ENCODE measurements at regions not wholly inside any gene's neighbourhood (a gene's known extent, or its start where the extent isn't known, plus 50 kb on each side); places are given as distances from the start of the nearest gene placed in this dataset.

GRCh38 chrX:116009346-116009745, 161.2 kb upstream of the AGTR2 start:
- no peak overlapping the region for H3K27ac ChIP-seq (ENCODE audit: low read depth)
- no peak for TF ChIP-seq CTCF (conservative IDR thresholded peaks at IDR 0.05; ENCODE audit: low read depth in 2 of 2)
- no peak for TF ChIP-seq ZNF114 (CRISPR knock-in tag; IDR thresholded peaks at IDR 0.05)
- no peak for TF ChIP-seq ETS1 (IDR thresholded peaks at IDR 0.05)
- TF ChIP-seq EZH2phosphoT487 (IDR thresholded peaks at IDR 0.05; ENCODE audit: unreplicated experiment) = no peak
- no peak for TF ChIP-seq CREB1 (CRISPR knock-in tag; IDR thresholded peaks at IDR 0.05; ENCODE audit: low read depth)
- no peak for TF ChIP-seq NANOG (IDR thresholded peaks at IDR 0.05; ENCODE audit: borderline replicate concordance)
- 0 out of 2 replicates have a peak overlapping the region, but pooled peaks have one; percentile 42 for H3K4me2 ChIP-seq
- H3K4me3 Mint-ChIP-seq = no peak overlapping the region
- H3K36me3 Mint-ChIP-seq (ENCODE audit: low read depth) = peaks cover 35% of the 10 kb centered on the region
- no peaks in the 10 kb centered on the region for H3K79me2 ChIP-seq (replicated peaks; ENCODE audit: insufficient read depth)
- no peaks in the 10 kb centered on the region for H3F3A ChIP-seq (replicated peaks; ENCODE audit: low read depth)
- no peaks in the 10 kb centered on the region for H4K20me1 ChIP-seq (replicated peaks; ENCODE audit: insufficient read depth)
- peaks cover 23% of the 10 kb centered on the region for H3K4me1 Mint-ChIP-seq
- H2AFZ ChIP-seq = no peak overlapping the region; the same call in 1 of the 2 replicates
- no peak for DNase-seq (ENCODE audit: low spot score)
- peaks cover 2% of the 10 kb centered on the region for H3K4me1 ChIP-seq (ENCODE audit: insufficient read depth)
- H3K36me3 ChIP-seq (ENCODE audit: insufficient read depth) = no peaks in the 10 kb centered on the region
- peaks cover 5% of the 10 kb centered on the region for H3K27me3 Mint-ChIP-seq (ENCODE audit: insufficient read depth, low read depth, poor library complexity)
- H3K27me3 ChIP-seq (ENCODE audit: insufficient read depth) = no peaks in the 10 kb centered on the region
- H3K4me3 ChIP-seq = no peak overlapping the region
- ATAC-seq = no peak; the same call in 2 of the 3 replicates
- H3K9me2 ChIP-seq (ENCODE audit: insufficient read depth) = no peaks in the 10 kb centered on the region
- H3K27ac Mint-ChIP-seq = no peak overlapping the region
- peaks cover 32% of the 10 kb centered on the region for H3K9me3 Mint-ChIP-seq

GRCh38 chrX:116009861-116010710, 160.5 kb upstream of the AGTR2 start:
- H3K4me1 Mint-ChIP-seq = peaks cover 23% of the 10 kb centered on the region
- no peak overlapping the region for H3K4me3 ChIP-seq
- H2AFZ ChIP-seq = peak overlapping the region; percentile 74
- no peaks in the 10 kb centered on the region for H3F3A ChIP-seq (replicated peaks; ENCODE audit: low read depth)
- H3K27ac ChIP-seq (ENCODE audit: low read depth) = no peak overlapping the region
- H3K79me2 ChIP-seq (replicated peaks; ENCODE audit: insufficient read depth) = no peaks in the 10 kb centered on the region
- peak overlapping the region; percentile 42; the same call in 1 of the 2 replicates for H3K4me2 ChIP-seq
- H3K9me3 Mint-ChIP-seq = peaks cover 32% of the 10 kb centered on the region
- H3K36me3 Mint-ChIP-seq (ENCODE audit: low read depth) = peaks cover 35% of the 10 kb centered on the region
- H3K27me3 Mint-ChIP-seq (ENCODE audit: insufficient read depth, low read depth, poor library complexity) = peaks cover 5% of the 10 kb centered on the region
- peak overlapping the region; percentile 3; the same call in 1 of the 3 replicates for H3K4me3 Mint-ChIP-seq
- peak overlapping the region; percentile 16; the same call in 1 of the 2 replicates for H3K27ac Mint-ChIP-seq
- peak; percentile 38 for DNase-seq (ENCODE audit: low spot score)
- H3K27me3 ChIP-seq (ENCODE audit: insufficient read depth) = no peaks in the 10 kb centered on the region
- ATAC-seq = peak; percentile 69
- peaks cover 2% of the 10 kb centered on the region for H3K4me1 ChIP-seq (ENCODE audit: insufficient read depth)
- no peaks in the 10 kb centered on the region for H4K20me1 ChIP-seq (replicated peaks; ENCODE audit: insufficient read depth)
- no peaks in the 10 kb centered on the region for H3K9me2 ChIP-seq (ENCODE audit: insufficient read depth)
- no peaks in the 10 kb centered on the region for H3K36me3 ChIP-seq (ENCODE audit: insufficient read depth)
- TF ChIP-seq EZH2 (IDR thresholded peaks at IDR 0.05; ENCODE audit: low read depth, unreplicated experiment) = no peak
- no peak for TF ChIP-seq NANOG (IDR thresholded peaks at IDR 0.05; ENCODE audit: borderline replicate concordance)
- TF ChIP-seq ZNF331 (CRISPR knock-in tag; IDR thresholded peaks at IDR 0.05; ENCODE audit: low read depth) = no peak
- no peak for TF ChIP-seq POLR2AphosphoS5 (IDR thresholded peaks at IDR 0.05; ENCODE audit: low read depth)
- no peak for TF ChIP-seq REST (IDR thresholded peaks at IDR 0.05; ENCODE audit: unreplicated experiment)
- TF ChIP-seq ZNF114 (CRISPR knock-in tag; IDR thresholded peaks at IDR 0.05) = no peak
- no peak for TF ChIP-seq ETS1 (IDR thresholded peaks at IDR 0.05)
- no peak for TF ChIP-seq CTCF (conservative IDR thresholded peaks at IDR 0.05; ENCODE audit: low read depth in 2 of 2)
- TF ChIP-seq JUNB (IDR thresholded peaks at IDR 0.05; ENCODE audit: unreplicated experiment) = no peak
- no peak for TF ChIP-seq STAT1 (IDR thresholded peaks at IDR 0.05; ENCODE audit: unreplicated experiment)
- TF ChIP-seq CREB1 (CRISPR knock-in tag; IDR thresholded peaks at IDR 0.05; ENCODE audit: low read depth) = no peak

All from GM23338 (cell line).